ENCODE measurements at regions not wholly inside any gene's neighbourhood (a gene's known extent, or its start where the extent isn't known, plus 50 kb on each side); places are given as distances from the start of the nearest gene placed in this dataset.

- Histone ChIP-seq H3K36me3 (ENCODE audit: control insufficient read depth, low read length) (no peaks in the 10 kb centered on the region), H3K4me2 (ENCODE audit: low read length) (no peak overlapping the region), H3K79me2 (ENCODE audit: control insufficient read depth, low read length) (no peaks in the 10 kb centered on the region), H3K27me3 (ENCODE audit: control insufficient read depth, low read length) (no peaks in the 10 kb centered on the region), H4K20me1 (ENCODE audit: control insufficient read depth, insufficient read depth, low read depth, low read length) (no peaks in the 10 kb centered on the region), H3K4me1 (ENCODE audit: control insufficient read depth, low read length) (0 out of 2 replicates have a peak, but pooled peaks cover 4% of the 10 kb centered on the region), H3F3A (ENCODE audit: control insufficient read depth, insufficient read depth) (no peaks in the 10 kb centered on the region), H3K4me3 (ENCODE audit: low read length) (no peak overlapping the region), H3K9me2 (replicated peaks; ENCODE audit: control insufficient read depth, low read length) (no peaks in the 10 kb centered on the region; the same call in 1 of the 2 replicates), H3K27ac (ENCODE audit: low read depth, low read length) (no peak overlapping the region), H3K9me3 (ENCODE audit: control insufficient read depth, insufficient read depth, low read length) (peaks cover 8% of the 10 kb centered on the region; the same call in 1 of the 2 replicates)
- no peak for TF ChIP-seq EZH2phosphoT487 (IDR thresholded peaks at IDR 0.05; ENCODE audit: borderline replicate concordance, low read length)
- TF ChIP-seq CTCF (IDR thresholded peaks at IDR 0.05; ENCODE audit: low read depth, low read length, poor library complexity, severe bottlenecking), result no peak
These were observed 182.7 kb upstream of the SEMA6A start for GRCh38 chr5:116757326-116757725.

GRCh38 chr5:116756531-116756930 lies 181.9 kb upstream of the SEMA6A start:
- no peak for TF ChIP-seq EZH2phosphoT487 (IDR thresholded peaks at IDR 0.05; ENCODE audit: borderline replicate concordance, low read length)
- no peak for TF ChIP-seq CTCF (IDR thresholded peaks at IDR 0.05; ENCODE audit: low read depth, low read length, poor library complexity, severe bottlenecking)
- Histone ChIP-seq H3K4me3 (ENCODE audit: low read length) (no peak overlapping the region), H3K27ac (ENCODE audit: low read depth, low read length) (no peak overlapping the region), H3K79me2 (ENCODE audit: control insufficient read depth, low read length) (no peaks in the 10 kb centered on the region), H3K9me3 (ENCODE audit: control insufficient read depth, insufficient read depth, low read length) (peaks cover 8% of the 10 kb centered on the region; the same call in 1 of the 2 replicates), H3K4me2 (ENCODE audit: low read length) (no peak overlapping the region), H3K9me2 (replicated peaks; ENCODE audit: control insufficient read depth, low read length) (no peaks in the 10 kb centered on the region), H3K36me3 (ENCODE audit: control insufficient read depth, low read length) (no peaks in the 10 kb centered on the region), H3K27me3 (ENCODE audit: control insufficient read depth, low read length) (no peaks in the 10 kb centered on the region), H4K20me1 (ENCODE audit: control insufficient read depth, insufficient read depth, low read depth, low read length) (no peaks in the 10 kb centered on the region), H3F3A (ENCODE audit: control insufficient read depth, insufficient read depth) (no peaks in the 10 kb centered on the region), H3K4me1 (ENCODE audit: control insufficient read depth, low read length) (0 out of 2 replicates have a peak, but pooled peaks cover 4% of the 10 kb centered on the region)

- no peak for TF ChIP-seq EZH2phosphoT487 (IDR thresholded peaks at IDR 0.05; ENCODE audit: borderline replicate concordance, low read length)
- no peak for TF ChIP-seq CTCF (IDR thresholded peaks at IDR 0.05; ENCODE audit: low read depth, low read length, poor library complexity, severe bottlenecking)
- H3K27me3 ChIP-seq (ENCODE audit: control insufficient read depth, low read length), result no peaks in the 10 kb centered on the region
- no peaks in the 10 kb centered on the region for H3K9me2 ChIP-seq (replicated peaks; ENCODE audit: control insufficient read depth, low read length)
- H3K4me1 ChIP-seq (ENCODE audit: control insufficient read depth, low read length), result no peaks in the 10 kb centered on the region
- peaks cover 8% of the 10 kb centered on the region; the same call in 1 of the 2 replicates for H3K9me3 ChIP-seq (ENCODE audit: control insufficient read depth, insufficient read depth, low read length)
- H3F3A ChIP-seq (ENCODE audit: control insufficient read depth, insufficient read depth), result no peaks in the 10 kb centered on the region
- H3K4me3 ChIP-seq (ENCODE audit: low read length), result no peak overlapping the region
- H3K27ac ChIP-seq (ENCODE audit: low read depth, low read length), result no peak overlapping the region
- no peak overlapping the region for H3K4me2 ChIP-seq (ENCODE audit: low read length)
- H3K79me2 ChIP-seq (ENCODE audit: control insufficient read depth, low read length), result no peaks in the 10 kb centered on the region
- no peaks in the 10 kb centered on the region for H3K36me3 ChIP-seq (ENCODE audit: control insufficient read depth, low read length)
- H4K20me1 ChIP-seq (ENCODE audit: control insufficient read depth, insufficient read depth, low read depth, low read length), result no peaks in the 10 kb centered on the region
These were observed 179.9 kb upstream of the SEMA6A start for GRCh38 chr5:116754556-116754955.
